ENCODE measurements at regions not wholly inside any gene's neighbourhood (a gene's known extent, or its start where the extent isn't known, plus 50 kb on each side); places are given as distances from the start of the nearest gene placed in this dataset.

DNA sequence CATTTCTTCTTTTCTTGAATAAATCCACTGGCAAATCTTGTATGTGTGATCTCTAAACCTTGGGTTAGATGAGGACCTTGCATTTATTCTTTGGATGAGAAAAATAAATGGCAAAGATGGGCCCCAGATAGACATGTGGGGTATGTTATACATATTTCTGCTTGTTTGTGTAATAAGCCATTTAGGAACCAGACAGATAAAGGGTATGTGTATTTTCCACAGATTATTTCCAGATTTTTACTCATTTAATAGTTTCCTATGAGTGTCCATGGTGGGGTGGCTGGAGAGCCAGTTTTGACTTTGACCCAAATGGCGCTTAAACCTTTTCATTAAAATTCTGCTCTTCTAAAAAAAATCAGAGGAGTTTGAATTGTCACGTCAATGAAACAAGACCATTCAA, 102.8 kb downstream of the MYCN start:
- TF ChIP-seq, protein P1, sequence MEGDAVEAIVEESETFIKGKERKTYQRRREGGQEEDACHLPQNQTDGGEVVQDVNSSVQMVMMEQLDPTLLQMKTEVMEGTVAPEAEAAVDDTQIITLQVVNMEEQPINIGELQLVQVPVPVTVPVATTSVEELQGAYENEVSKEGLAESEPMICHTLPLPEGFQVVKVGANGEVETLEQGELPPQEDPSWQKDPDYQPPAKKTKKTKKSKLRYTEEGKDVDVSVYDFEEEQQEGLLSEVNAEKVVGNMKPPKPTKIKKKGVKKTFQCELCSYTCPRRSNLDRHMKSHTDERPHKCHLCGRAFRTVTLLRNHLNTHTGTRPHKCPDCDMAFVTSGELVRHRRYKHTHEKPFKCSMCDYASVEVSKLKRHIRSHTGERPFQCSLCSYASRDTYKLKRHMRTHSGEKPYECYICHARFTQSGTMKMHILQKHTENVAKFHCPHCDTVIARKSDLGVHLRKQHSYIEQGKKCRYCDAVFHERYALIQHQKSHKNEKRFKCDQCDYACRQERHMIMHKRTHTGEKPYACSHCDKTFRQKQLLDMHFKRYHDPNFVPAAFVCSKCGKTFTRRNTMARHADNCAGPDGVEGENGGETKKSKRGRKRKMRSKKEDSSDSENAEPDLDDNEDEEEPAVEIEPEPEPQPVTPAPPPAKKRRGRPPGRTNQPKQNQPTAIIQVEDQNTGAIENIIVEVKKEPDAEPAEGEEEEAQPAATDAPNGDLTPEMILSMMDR (IDR thresholded peaks at IDR 0.05) = no peak
- no peak for TF ChIP-seq POLR2A (IDR thresholded peaks at IDR 0.05)
